ENCODE measurements at regions not wholly inside any gene's neighbourhood (a gene's known extent, or its start where the extent isn't known, plus 50 kb on each side); places are given as distances from the start of the nearest gene placed in this dataset.

DNA sequence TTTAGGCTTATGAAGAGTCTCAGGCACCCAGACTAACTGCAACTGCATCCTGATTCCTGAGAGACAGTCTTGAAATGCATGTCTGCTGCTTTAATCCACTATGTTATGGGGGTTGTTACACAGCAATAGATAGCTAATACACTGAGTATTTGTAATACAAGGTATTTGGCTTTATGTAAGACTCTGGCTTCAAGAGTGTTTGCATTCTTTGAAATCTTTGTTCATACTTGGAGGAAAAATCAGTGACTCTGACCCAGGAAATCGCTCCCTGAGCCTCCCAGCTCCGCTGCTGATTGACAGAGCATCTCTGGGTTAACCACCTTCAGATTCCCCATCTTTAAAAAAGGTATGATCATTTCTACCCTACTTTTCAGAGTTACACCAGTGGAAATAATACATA lies 133.9 kb downstream of the MTPAP start:
- TF ChIP-seq, protein P1, sequence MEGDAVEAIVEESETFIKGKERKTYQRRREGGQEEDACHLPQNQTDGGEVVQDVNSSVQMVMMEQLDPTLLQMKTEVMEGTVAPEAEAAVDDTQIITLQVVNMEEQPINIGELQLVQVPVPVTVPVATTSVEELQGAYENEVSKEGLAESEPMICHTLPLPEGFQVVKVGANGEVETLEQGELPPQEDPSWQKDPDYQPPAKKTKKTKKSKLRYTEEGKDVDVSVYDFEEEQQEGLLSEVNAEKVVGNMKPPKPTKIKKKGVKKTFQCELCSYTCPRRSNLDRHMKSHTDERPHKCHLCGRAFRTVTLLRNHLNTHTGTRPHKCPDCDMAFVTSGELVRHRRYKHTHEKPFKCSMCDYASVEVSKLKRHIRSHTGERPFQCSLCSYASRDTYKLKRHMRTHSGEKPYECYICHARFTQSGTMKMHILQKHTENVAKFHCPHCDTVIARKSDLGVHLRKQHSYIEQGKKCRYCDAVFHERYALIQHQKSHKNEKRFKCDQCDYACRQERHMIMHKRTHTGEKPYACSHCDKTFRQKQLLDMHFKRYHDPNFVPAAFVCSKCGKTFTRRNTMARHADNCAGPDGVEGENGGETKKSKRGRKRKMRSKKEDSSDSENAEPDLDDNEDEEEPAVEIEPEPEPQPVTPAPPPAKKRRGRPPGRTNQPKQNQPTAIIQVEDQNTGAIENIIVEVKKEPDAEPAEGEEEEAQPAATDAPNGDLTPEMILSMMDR (IDR thresholded peaks at IDR 0.05; ENCODE audit: low read depth, low read length, poor library complexity, severe bottlenecking): no peak
- no peak for TF ChIP-seq EZH2phosphoT487 (IDR thresholded peaks at IDR 0.05; ENCODE audit: borderline replicate concordance, low read length)
